ENCODE measurements at regions not wholly inside any gene's neighbourhood (a gene's known extent, or its start where the extent isn't known, plus 50 kb on each side); places are given as distances from the start of the nearest gene placed in this dataset.

- H3K27me3 ChIP-seq, result no peaks in the 10 kb centered on the region
- TF ChIP-seq CTCF (IDR thresholded peaks at IDR 0.05; ENCODE audit: low read depth, low read length), result no peak
- H3K36me3 ChIP-seq, result no peaks in the 10 kb centered on the region
- H3K4me3 ChIP-seq (ENCODE audit: low read depth, low read length), result no peak overlapping the region
- no peaks in the 10 kb centered on the region for H3K4me1 ChIP-seq
- DNase-seq, result no peak
- H3K9me3 ChIP-seq, result no peaks in the 10 kb centered on the region
Observed at GRCh38 chr7:46153583-46153950, 232.5 kb upstream of the IGFBP3 start.

- Histone ChIP-seq H3K36me3 (no peaks in the 10 kb centered on the region), H3K4me3 (ENCODE audit: low read depth, low read length) (no peak overlapping the region), H3K9me3 (no peaks in the 10 kb centered on the region), H3K27me3 (no peaks in the 10 kb centered on the region), H3K4me1 (no peaks in the 10 kb centered on the region)
- TF ChIP-seq CTCF (IDR thresholded peaks at IDR 0.05; ENCODE audit: low read depth, low read length), result no peak
- DNase-seq, result no peak
Observed at GRCh38 chr7:46152696-46153095, 231.6 kb upstream of the IGFBP3 start.

DNA sequence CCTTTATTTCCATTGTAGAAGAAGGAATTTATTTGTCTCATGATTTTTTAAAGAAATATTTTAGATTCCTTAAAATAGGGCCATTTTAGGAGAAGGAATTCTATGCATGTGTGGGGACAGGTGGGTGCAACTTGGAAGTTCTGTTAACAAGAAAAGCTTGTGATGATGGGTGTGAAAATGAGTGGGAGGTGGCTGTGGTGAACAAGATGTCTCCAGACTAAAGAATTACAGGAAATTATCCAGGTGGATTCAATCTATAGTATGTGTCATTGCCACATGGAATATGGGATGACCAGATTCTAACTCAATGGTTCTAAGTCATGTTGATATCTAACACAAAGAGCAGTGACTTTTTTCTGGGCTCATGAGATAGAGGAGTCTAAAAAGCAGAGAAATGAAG, 229.6 kb upstream of the IGFBP3 start:
- Histone ChIP-seq H3K4me1 (no peaks in the 10 kb centered on the region), H3K4me3 (ENCODE audit: low read depth, low read length) (no peak overlapping the region), H3K9me3 (no peaks in the 10 kb centered on the region), H3K36me3 (no peaks in the 10 kb centered on the region), H3K27me3 (no peaks in the 10 kb centered on the region)
- DNase-seq, result no peak
- no peak for TF ChIP-seq CTCF (IDR thresholded peaks at IDR 0.05; ENCODE audit: low read depth, low read length)

DNA sequence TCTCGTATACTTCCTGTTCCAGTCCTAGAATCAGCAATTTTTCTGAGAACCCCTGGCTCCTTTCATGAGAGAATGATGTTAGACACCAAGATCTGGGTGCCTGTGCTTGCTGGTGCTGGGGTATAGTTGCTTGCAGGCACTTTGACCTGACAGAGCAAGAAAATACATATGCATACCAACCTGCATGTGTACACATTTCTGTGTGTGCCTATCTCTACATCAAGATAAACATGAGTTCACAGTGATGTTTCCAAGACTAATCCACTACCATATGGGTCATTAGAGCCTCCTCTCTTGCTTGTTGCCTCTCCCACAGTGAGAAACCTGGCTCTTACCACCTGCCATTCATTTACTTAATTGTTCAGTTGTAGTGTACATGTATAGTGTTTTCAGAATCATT, 229.1 kb upstream of the IGFBP3 start:
- no peak for DNase-seq
- Histone ChIP-seq H3K4me1 (no peaks in the 10 kb centered on the region), H3K36me3 (no peaks in the 10 kb centered on the region), H3K27me3 (no peaks in the 10 kb centered on the region), H3K4me3 (ENCODE audit: low read depth, low read length) (no peak overlapping the region), H3K9me3 (no peaks in the 10 kb centered on the region)
- TF ChIP-seq CTCF (IDR thresholded peaks at IDR 0.05; ENCODE audit: low read depth, low read length), result no peak

DNA sequence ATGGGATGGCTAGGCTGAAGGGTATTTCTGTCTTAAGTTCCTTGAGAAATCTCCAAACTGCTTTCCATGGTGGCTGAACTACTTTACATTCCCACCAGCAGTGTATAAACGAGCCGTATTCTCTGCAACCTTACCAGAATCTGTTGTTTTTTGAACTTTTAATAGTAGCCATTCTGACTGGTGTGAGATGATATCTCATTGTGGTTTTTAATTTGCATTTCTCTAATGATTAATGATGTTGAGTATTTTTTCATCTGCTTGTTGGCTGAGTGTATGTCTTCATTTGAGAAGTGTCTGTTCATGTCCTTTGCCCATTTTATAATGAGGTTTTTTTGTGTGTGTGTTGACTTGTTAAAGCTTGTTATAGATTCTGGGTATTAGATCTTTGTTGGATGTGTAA, 226.8 kb upstream of the IGFBP3 start:
- TF ChIP-seq CTCF (IDR thresholded peaks at IDR 0.05; ENCODE audit: low read depth, low read length), result no peak
- H3K4me1 ChIP-seq, result no peaks in the 10 kb centered on the region
- no peak for DNase-seq
- no peak overlapping the region for H3K4me3 ChIP-seq (ENCODE audit: low read depth, low read length)
- no peaks in the 10 kb centered on the region for H3K27me3 ChIP-seq
- H3K9me3 ChIP-seq, result no peaks in the 10 kb centered on the region
- H3K36me3 ChIP-seq, result no peaks in the 10 kb centered on the region

DNA sequence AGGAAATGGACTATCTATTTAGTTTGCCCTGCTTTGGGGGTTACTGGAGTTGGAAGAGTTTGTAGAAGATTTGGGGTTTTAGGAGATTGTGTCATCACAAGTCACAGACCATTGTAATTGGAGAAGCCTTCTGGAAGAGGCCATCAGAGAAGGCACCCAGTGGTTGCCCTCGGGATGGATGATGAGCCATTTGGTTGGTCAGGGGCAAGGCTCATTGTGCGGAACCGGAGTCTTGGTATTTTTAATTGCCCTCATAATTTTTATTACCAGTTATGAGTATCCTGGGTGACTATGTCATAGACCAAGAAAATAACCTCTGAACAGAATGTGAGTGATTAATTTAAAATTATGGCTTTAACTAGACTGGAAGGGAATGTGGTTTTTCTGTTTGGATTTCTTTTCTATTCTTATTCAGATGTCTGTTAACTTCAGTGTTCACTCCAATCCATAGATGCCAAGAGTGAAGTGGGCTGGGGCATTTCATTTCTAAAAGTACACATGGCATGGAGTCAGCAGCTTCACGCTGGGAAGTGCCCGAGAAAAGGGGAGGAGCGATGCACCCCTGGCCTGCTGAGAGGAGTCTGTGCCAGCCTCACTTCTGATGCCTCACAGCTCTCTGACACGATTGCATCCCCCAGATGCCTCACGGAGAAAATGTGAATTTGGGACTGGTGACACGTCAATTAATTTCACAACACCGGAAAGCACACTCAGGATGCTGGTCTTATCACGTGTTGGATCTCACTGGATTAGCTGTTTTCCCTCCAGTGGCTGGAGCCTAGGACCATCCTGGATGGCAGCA, 225.6 kb upstream of the IGFBP3 start:
- no peak for TF ChIP-seq CTCF (IDR thresholded peaks at IDR 0.05; ENCODE audit: low read depth, low read length)
- no peaks in the 10 kb centered on the region for H3K27me3 ChIP-seq
- H3K4me3 ChIP-seq (ENCODE audit: low read depth, low read length), result no peak overlapping the region
- DNase-seq, result no peak
- no peaks in the 10 kb centered on the region for H3K4me1 ChIP-seq
- no peaks in the 10 kb centered on the region for H3K36me3 ChIP-seq
- no peaks in the 10 kb centered on the region for H3K9me3 ChIP-seq

Data from BE2C (cell line).